CD4-positive, alpha-beta memory T cell (primary cell): ENCODE measurements at regions not wholly inside any gene's neighbourhood (a gene's known extent, or its start where the extent isn't known, plus 50 kb on each side); places are given as distances from the start of the nearest gene placed in this dataset.

ENCODE experiments used
- CTCF ChIA-PET: fragments of 350-600 bp; sonication (Branson Sonifier 250); formaldehyde crosslinking; loops from one replicate; lab custom pipeline; 2021; ENCODE audit warnings: inconsistent platforms; ENCODE audit not compliant: partially characterized antibody; lab: Charles Lee
- POLR2A ChIA-PET: fragments of 350-600 bp; sonication (Branson Sonifier 250); formaldehyde crosslinking; loops from one replicate; lab custom pipeline; 2021; ENCODE audit not compliant: partially characterized antibody; lab: Charles Lee
- DNase-seq, 5 donors: peaks; one replicate each; pipeline versions ENCODE4 v3.0.0 to v3.0.0-alpha.2; 2020 to 2022; ENCODE audit warnings: mixed read lengths in 1 of 5
- H3K27ac ChIP-seq: one replicate; pipeline ENCODE4 v1.7.0; 2013; ENCODE audit warnings: low read depth, low read length
- H3K27me3 ChIP-seq: 2 replicates; pipeline ENCODE4 v1.7.0; 2013; ENCODE audit warnings: mild to moderate bottlenecking, low read length, moderate library complexity; ENCODE audit not compliant: insufficient read depth
- H3K36me3 ChIP-seq: 2 replicates; pipeline ENCODE4 v1.7.0; 2013; ENCODE audit warnings: mild to moderate bottlenecking, low read length, moderate library complexity; ENCODE audit not compliant: insufficient read depth
- H3K4me1 ChIP-seq: 2 replicates; pipeline ENCODE4 v1.7.0; 2013; ENCODE audit warnings: mild to moderate bottlenecking, low read length, moderate library complexity; ENCODE audit not compliant: insufficient read depth
- H3K4me3 ChIP-seq, 2 donors: one replicate each; pipeline ENCODE4 v1.7.0; 2013; ENCODE audit warnings: low read length in 2 of 2, mild to moderate bottlenecking in 1 of 2
- H3K9me3 ChIP-seq, 2 donors: one replicate each; pipeline ENCODE4 v1.7.0; 2013; ENCODE audit warnings: low read length in 2 of 2, control low read depth in 1 of 2; ENCODE audit not compliant: control insufficient read depth in 1 of 2
- H3K27ac Mint-ChIP-seq, 7 donors: one replicate each; pipeline ENCODE4 v1.8.0; 2020 to 2021; ENCODE audit warnings: mixed read lengths in 7 of 7, mild to moderate bottlenecking in 6 of 7, inconsistent platforms in 3 of 7, moderate library complexity in 3 of 7
- H3K27me3 Mint-ChIP-seq, 2 donors: one replicate each; pipeline ENCODE4 v1.8.0; 2020 to 2021; ENCODE audit warnings: mixed read lengths in 2 of 2
- H3K36me3 Mint-ChIP-seq, 2 donors: one replicate each; pipeline ENCODE4 v1.8.0; 2020 to 2021; ENCODE audit warnings: mixed read lengths in 2 of 2, inconsistent platforms in 1 of 2, mild to moderate bottlenecking in 1 of 2
- H3K4me1 Mint-ChIP-seq, 4 donors: one replicate each; pipeline ENCODE4 v1.8.0; 2020 to 2021; ENCODE audit warnings: mixed read lengths in 4 of 4, mild to moderate bottlenecking in 1 of 4
- H3K4me3 Mint-ChIP-seq, 8 donors: one replicate each; pipeline ENCODE4 v1.8.0; 2020 to 2021; ENCODE audit warnings: mixed read lengths in 8 of 8, mild to moderate bottlenecking in 7 of 8, moderate library complexity in 6 of 8, inconsistent platforms in 3 of 8
- H3K9me3 Mint-ChIP-seq, 8 donors: one replicate each; pipeline ENCODE4 v1.8.0; 2020 to 2021; ENCODE audit warnings: mixed read lengths in 8 of 8, mild to moderate bottlenecking in 5 of 8, inconsistent platforms in 3 of 8, moderate library complexity in 1 of 8
- intact Hi-C: fragments of 100-400 bp; cut with micrococcal nuclease; formaldehyde crosslinking; loops from one replicate; pipeline ENCODE4 v1.15.1; 2023

GRCh38 chr6:78577585-78577984 is 289.8 kb upstream of the IRAK1BP1 start:
- ChIA-PET CTCF (no interaction called here), POLR2A (no interaction called here)
- Histone ChIP-seq H3K36me3 (no peaks in the 10 kb centered on the region), H3K27ac (no peak overlapping the region), H3K4me1 (no peaks in the 10 kb centered on the region), H3K27me3 (no peaks in the 10 kb centered on the region), H3K4me3 (no peak overlapping the region), H3K9me3 (no peaks in the 10 kb centered on the region)
- Mint-ChIP-seq H3K27me3 (no peaks in the 10 kb centered on the region), H3K27ac (no peak overlapping the region), H3K9me3 (peaks cover 0 to 6% (median 0%) of the 10 kb centered on the region in 8 donors), H3K36me3 (no peaks in the 10 kb centered on the region), H3K4me3 (no peak overlapping the region), H3K4me1 (no peaks in the 10 kb centered on the region)
- intact Hi-C loops: no loop called here
- no peak for DNase-seq

GRCh38 chr6:78578430-78578829 is 288.9 kb upstream of the IRAK1BP1 start:
- intact Hi-C loops: no loop called here
- POLR2A ChIA-PET: no interaction called here
- Mint-ChIP-seq H3K4me3 (no peak overlapping the region), H3K36me3 (no peaks in the 10 kb centered on the region), H3K27me3 (no peaks in the 10 kb centered on the region), H3K9me3 (peaks cover 0 to 1% (median 0%) of the 10 kb centered on the region in 8 donors), H3K27ac (no peak overlapping the region), H3K4me1 (no peaks in the 10 kb centered on the region)
- H3K36me3 ChIP-seq: no peaks in the 10 kb centered on the region
- H3K27ac ChIP-seq: no peak overlapping the region
- no peaks in the 10 kb centered on the region for H3K9me3 ChIP-seq
- CTCF ChIA-PET: no interaction called here
- no peak overlapping the region for H3K4me3 ChIP-seq
- no peaks in the 10 kb centered on the region for H3K4me1 ChIP-seq
- H3K27me3 ChIP-seq: no peaks in the 10 kb centered on the region
- no peak for DNase-seq

GRCh38 chr6:78580923-78581322 is 286.4 kb upstream of the IRAK1BP1 start:
- Histone ChIP-seq H3K9me3 (no peaks in the 10 kb centered on the region), H3K27me3 (no peaks in the 10 kb centered on the region), H3K36me3 (no peaks in the 10 kb centered on the region), H3K4me1 (no peaks in the 10 kb centered on the region), H3K4me3 (no peak overlapping the region), H3K27ac (no peak overlapping the region)
- intact Hi-C loops: no loop called here
- ChIA-PET POLR2A (no interaction called here), CTCF (no interaction called here)
- H3K27ac Mint-ChIP-seq: no peak overlapping the region
- H3K4me3 Mint-ChIP-seq: no peak overlapping the region
- no peaks in the 10 kb centered on the region for H3K4me1 Mint-ChIP-seq
- peaks cover 0 to 1% (median 0%) of the 10 kb centered on the region in 8 donors for H3K9me3 Mint-ChIP-seq
- no peaks in the 10 kb centered on the region for H3K27me3 Mint-ChIP-seq
- DNase-seq: no peak
- H3K36me3 Mint-ChIP-seq: no peaks in the 10 kb centered on the region

GRCh38 chr6:78583079-78583478 is 284.3 kb upstream of the IRAK1BP1 start:
- intact Hi-C loops: no loop called here
- H3K4me3 Mint-ChIP-seq: no peak overlapping the region
- Histone ChIP-seq H3K9me3 (no peaks in the 10 kb centered on the region), H3K27me3 (no peaks in the 10 kb centered on the region), H3K27ac (no peak overlapping the region), H3K4me1 (no peaks in the 10 kb centered on the region), H3K36me3 (no peaks in the 10 kb centered on the region), H3K4me3 (no peak overlapping the region)
- POLR2A ChIA-PET: no interaction called here
- H3K9me3 Mint-ChIP-seq: peaks cover 0 to 1% (median 0%) of the 10 kb centered on the region in 8 donors
- no peaks in the 10 kb centered on the region for H3K4me1 Mint-ChIP-seq
- no peaks in the 10 kb centered on the region for H3K27me3 Mint-ChIP-seq
- no peak for DNase-seq
- H3K27ac Mint-ChIP-seq: no peak overlapping the region
- CTCF ChIA-PET: no interaction called here
- no peaks in the 10 kb centered on the region for H3K36me3 Mint-ChIP-seq

- Mint-ChIP-seq H3K36me3 (no peaks in the 10 kb centered on the region), H3K27me3 (peaks cover 0 to 2% of the 10 kb centered on the region in 2 donors), H3K9me3 (peaks cover 0 to 4% (median 0%) of the 10 kb centered on the region in 8 donors), H3K4me3 (no peak overlapping the region), H3K27ac (no peak overlapping the region), H3K4me1 (no peaks in the 10 kb centered on the region)
- Histone ChIP-seq H3K27me3 (no peaks in the 10 kb centered on the region), H3K27ac (no peak overlapping the region), H3K9me3 (no peaks in the 10 kb centered on the region), H3K4me1 (no peaks in the 10 kb centered on the region), H3K36me3 (no peaks in the 10 kb centered on the region), H3K4me3 (no peak overlapping the region)
- POLR2A ChIA-PET: no interaction called here
- DNase-seq: no peak
- intact Hi-C loops: no loop called here
- CTCF ChIA-PET: no interaction called here
Observed at GRCh38 chr6:78589436-78589835, 277.9 kb upstream of the IRAK1BP1 start.

- peaks cover 0 to 4% (median 2%) of the 10 kb centered on the region in 8 donors for H3K9me3 Mint-ChIP-seq
- Histone ChIP-seq H3K9me3 (no peaks in the 10 kb centered on the region), H3K36me3 (no peaks in the 10 kb centered on the region), H3K4me1 (no peaks in the 10 kb centered on the region), H3K4me3 (no peak overlapping the region), H3K27me3 (no peaks in the 10 kb centered on the region), H3K27ac (no peak overlapping the region)
- no peaks in the 10 kb centered on the region for H3K36me3 Mint-ChIP-seq
- H3K27me3 Mint-ChIP-seq: peaks cover 0 to 2% of the 10 kb centered on the region in 2 donors
- no peak overlapping the region for H3K4me3 Mint-ChIP-seq
- no peaks in the 10 kb centered on the region for H3K4me1 Mint-ChIP-seq
- CTCF ChIA-PET: no interaction called here
- no peak overlapping the region for H3K27ac Mint-ChIP-seq
- DNase-seq: no peak
- intact Hi-C loops: no loop called here
- POLR2A ChIA-PET: no interaction called here
Observed at GRCh38 chr6:78593898-78594667, 273.3 kb upstream of the IRAK1BP1 start.

- H3K27ac ChIP-seq: no peak overlapping the region
- H3K27me3 ChIP-seq: no peaks in the 10 kb centered on the region
- no peak overlapping the region for H3K4me3 ChIP-seq
- Mint-ChIP-seq H3K36me3 (no peaks in the 10 kb centered on the region), H3K4me1 (no peaks in the 10 kb centered on the region), H3K9me3 (peaks cover 0 to 4% (median 2%) of the 10 kb centered on the region in 8 donors), H3K27me3 (peaks cover 0 to 2% of the 10 kb centered on the region in 2 donors), H3K27ac (no peak overlapping the region), H3K4me3 (no peak overlapping the region)
- intact Hi-C loops: no loop called here
- H3K9me3 ChIP-seq: no peaks in the 10 kb centered on the region
- POLR2A ChIA-PET: no interaction called here
- CTCF ChIA-PET: no interaction called here
- no peaks in the 10 kb centered on the region for H3K4me1 ChIP-seq
- DNase-seq: no peak
- no peaks in the 10 kb centered on the region for H3K36me3 ChIP-seq
Observed at GRCh38 chr6:78594668-78595066, 272.7 kb upstream of the IRAK1BP1 start.
